Kidney epithelial cell (primary cell): ENCODE measurements at regions not wholly inside any gene's neighbourhood (a gene's known extent, or its start where the extent isn't known, plus 50 kb on each side); places are given as distances from the start of the nearest gene placed in this dataset.

Experiments
- DNase-seq: peaks from one replicate; pipeline ENCODE4 v3.0.0-alpha.2; 2010; ENCODE audit warnings: low read depth
- H3K27me3 ChIP-seq: 2 replicates; pipeline ENCODE4 v1.6.0; 2011; ENCODE audit warnings: low read length; ENCODE audit not compliant: control insufficient read depth, insufficient read depth
- H3K36me3 ChIP-seq: 2 replicates; pipeline ENCODE4 v1.5.1; 2011; ENCODE audit warnings: low read length; ENCODE audit not compliant: control insufficient read depth, insufficient read depth
- H3K4me3 ChIP-seq: 2 replicates; pipeline ENCODE4 v1.5.1; 2011; ENCODE audit warnings: low read depth, mild to moderate bottlenecking, control low read depth, low read length
- CTCF ChIP-seq: IDR thresholded peaks from 2 replicates; pipeline ENCODE4 v1.5.1; 2011; ENCODE audit warnings: mild to moderate bottlenecking, moderate library complexity, low read length, control low read depth, inconsistent platforms; ENCODE audit not compliant: insufficient read depth, poor library complexity, severe bottlenecking

- no peak for DNase-seq
- Histone ChIP-seq H3K27me3 (no peaks in the 10 kb centered on the region), H3K36me3 (no peaks in the 10 kb centered on the region), H3K4me3 (no peak overlapping the region)
- TF ChIP-seq CTCF, result no peak
Measured at GRCh38 chr5:161036296-161036695, 184.3 kb upstream of the ATP10B start.

- Histone ChIP-seq H3K36me3 (no peaks in the 10 kb centered on the region), H3K27me3 (no peaks in the 10 kb centered on the region), H3K4me3 (no peak overlapping the region)
- TF ChIP-seq CTCF, result no peak
- DNase-seq, result no peak
Measured at GRCh38 chr5:161034451-161034850, 182.4 kb upstream of the ATP10B start.

- Histone ChIP-seq H3K36me3 (no peaks in the 10 kb centered on the region), H3K27me3 (no peaks in the 10 kb centered on the region), H3K4me3 (no peak overlapping the region)
- TF ChIP-seq CTCF, result no peak
- no peak for DNase-seq
Measured at GRCh38 chr5:161030229-161030628, 178.2 kb upstream of the ATP10B start.

GRCh38 chr5:161027763-161028162, 175.8 kb upstream of the ATP10B start:
- DNase-seq, result no peak
- TF ChIP-seq CTCF, result no peak
- H3K4me3 ChIP-seq, result no peak overlapping the region
- H3K27me3 ChIP-seq, result no peaks in the 10 kb centered on the region
- no peaks in the 10 kb centered on the region for H3K36me3 ChIP-seq

- Histone ChIP-seq H3K4me3 (no peak overlapping the region), H3K36me3 (no peaks in the 10 kb centered on the region), H3K27me3 (no peaks in the 10 kb centered on the region)
- DNase-seq, result no peak
- no peak for TF ChIP-seq CTCF
Measured at GRCh38 chr5:161023551-161023950, 171.5 kb upstream of the ATP10B start.

- H3K27me3 ChIP-seq, result no peaks in the 10 kb centered on the region
- H3K36me3 ChIP-seq, result no peaks in the 10 kb centered on the region
- H3K4me3 ChIP-seq, result no peak overlapping the region
- TF ChIP-seq CTCF, result no peak
- DNase-seq, result no peak
Measured at GRCh38 chr5:161022151-161022550, 170.1 kb upstream of the ATP10B start.
